ENCODE measurements at regions not wholly inside any gene's neighbourhood (a gene's known extent, or its start where the extent isn't known, plus 50 kb on each side); places are given as distances from the start of the nearest gene placed in this dataset.

DNA sequence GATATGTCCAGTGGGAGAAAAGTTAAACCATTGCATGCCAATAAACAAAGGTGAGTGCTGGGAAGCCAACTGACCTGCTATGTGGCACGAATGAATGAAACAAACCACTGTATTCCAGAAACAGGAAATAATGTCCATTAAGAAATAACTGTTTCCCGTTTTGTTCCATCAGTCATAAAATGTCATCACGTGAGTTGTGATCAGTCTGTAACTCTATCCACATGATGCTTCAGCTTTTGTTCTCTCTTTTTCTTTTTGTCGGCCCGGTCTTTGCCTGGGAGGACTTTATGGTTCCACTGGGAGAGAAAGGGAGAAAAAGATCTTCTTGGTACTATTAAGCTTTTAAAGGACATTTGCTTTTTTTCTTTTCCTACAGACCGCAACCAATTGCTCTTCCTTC lies 179.9 kb downstream of the TGFB2 start:
- TF ChIP-seq, protein P1, sequence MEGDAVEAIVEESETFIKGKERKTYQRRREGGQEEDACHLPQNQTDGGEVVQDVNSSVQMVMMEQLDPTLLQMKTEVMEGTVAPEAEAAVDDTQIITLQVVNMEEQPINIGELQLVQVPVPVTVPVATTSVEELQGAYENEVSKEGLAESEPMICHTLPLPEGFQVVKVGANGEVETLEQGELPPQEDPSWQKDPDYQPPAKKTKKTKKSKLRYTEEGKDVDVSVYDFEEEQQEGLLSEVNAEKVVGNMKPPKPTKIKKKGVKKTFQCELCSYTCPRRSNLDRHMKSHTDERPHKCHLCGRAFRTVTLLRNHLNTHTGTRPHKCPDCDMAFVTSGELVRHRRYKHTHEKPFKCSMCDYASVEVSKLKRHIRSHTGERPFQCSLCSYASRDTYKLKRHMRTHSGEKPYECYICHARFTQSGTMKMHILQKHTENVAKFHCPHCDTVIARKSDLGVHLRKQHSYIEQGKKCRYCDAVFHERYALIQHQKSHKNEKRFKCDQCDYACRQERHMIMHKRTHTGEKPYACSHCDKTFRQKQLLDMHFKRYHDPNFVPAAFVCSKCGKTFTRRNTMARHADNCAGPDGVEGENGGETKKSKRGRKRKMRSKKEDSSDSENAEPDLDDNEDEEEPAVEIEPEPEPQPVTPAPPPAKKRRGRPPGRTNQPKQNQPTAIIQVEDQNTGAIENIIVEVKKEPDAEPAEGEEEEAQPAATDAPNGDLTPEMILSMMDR (IDR thresholded peaks at IDR 0.05 in 8 of 11, conservative IDR thresholded peaks at IDR 0.05 in 3 of 11): no peak
- no peak for TF ChIP-seq POLR2AphosphoS5 (IDR thresholded peaks at IDR 0.05)
